ENCODE measurements at regions not wholly inside any gene's neighbourhood (a gene's known extent, or its start where the extent isn't known, plus 50 kb on each side); places are given as distances from the start of the nearest gene placed in this dataset.

- Mint-ChIP-seq H3K27me3 (ENCODE audit: low read depth in 2 of 2) (no peaks in the 10 kb centered on the region), H3K36me3 (no peaks in the 10 kb centered on the region), H3K9me3 (peaks cover 0 to 2% of the 10 kb centered on the region in 2 donors), H3K27ac (no peak overlapping the region), H3K4me1 (no peaks in the 10 kb centered on the region), H3K4me3 (no peak overlapping the region)
- ATAC-seq = no peak
- Histone ChIP-seq H3K36me3 (ENCODE audit: control insufficient read depth, insufficient read depth, low read length) (no peaks in the 10 kb centered on the region), H3K4me1 (ENCODE audit: control insufficient read depth, insufficient read depth, low read length) (no peaks in the 10 kb centered on the region), H3K27me3 (ENCODE audit: control insufficient read depth, insufficient read depth, low read length) (no peaks in the 10 kb centered on the region), H3K9me3 (ENCODE audit: control insufficient read depth, insufficient read depth, low read length) (no peaks in the 10 kb centered on the region), H3K27ac (ENCODE audit: low read length) (no peak overlapping the region), H3K4me3 (ENCODE audit: low read length) (no peak overlapping the region)
- intact Hi-C loops (cut with micrococcal nuclease) = no loop called here
- no peak for DNase-seq
- whole genome bisulfite sequencing (ENCODE audit: insufficient coverage) = no CpG with 5 or more reads among the region's 1 CpG
- no peak for TF ChIP-seq CTCF (IDR thresholded peaks at IDR 0.05)
Measured at GRCh38 chr5:97726106-97726505, 543.1 kb upstream of the RIOK2 start.

GRCh38 chr5:97728920-97729319 is 545.9 kb upstream of the RIOK2 start:
- ATAC-seq = no peak
- no peaks in the 10 kb centered on the region for H3K27me3 Mint-ChIP-seq (ENCODE audit: low read depth in 2 of 2)
- peaks cover 0 to 4% of the 10 kb centered on the region in 2 donors for H3K9me3 Mint-ChIP-seq
- DNase-seq = no peak
- Histone ChIP-seq H3K4me1 (ENCODE audit: control insufficient read depth, insufficient read depth, low read length) (no peaks in the 10 kb centered on the region), H3K9me3 (ENCODE audit: control insufficient read depth, insufficient read depth, low read length) (no peaks in the 10 kb centered on the region), H3K27ac (ENCODE audit: low read length) (no peak overlapping the region), H3K36me3 (ENCODE audit: control insufficient read depth, insufficient read depth, low read length) (no peaks in the 10 kb centered on the region), H3K4me3 (ENCODE audit: low read length) (no peak overlapping the region), H3K27me3 (ENCODE audit: control insufficient read depth, insufficient read depth, low read length) (no peaks in the 10 kb centered on the region)
- intact Hi-C loops (cut with micrococcal nuclease) = no loop called here
- TF ChIP-seq CTCF (IDR thresholded peaks at IDR 0.05) = no peak
- no peak overlapping the region for H3K27ac Mint-ChIP-seq
- no peaks in the 10 kb centered on the region for H3K36me3 Mint-ChIP-seq
- 92% methylated on average over 7 of the region's 7 CpGs for WGBS (ENCODE audit: insufficient coverage)
- no peaks in the 10 kb centered on the region for H3K4me1 Mint-ChIP-seq
- no peak overlapping the region for H3K4me3 Mint-ChIP-seq

GRCh38 chr5:97729938-97730337 is 546.9 kb upstream of the RIOK2 start:
- H3K27me3 ChIP-seq (ENCODE audit: control insufficient read depth, insufficient read depth, low read length) = no peaks in the 10 kb centered on the region
- Mint-ChIP-seq H3K27me3 (ENCODE audit: low read depth in 2 of 2) (no peaks in the 10 kb centered on the region), H3K4me1 (no peaks in the 10 kb centered on the region), H3K27ac (no peak overlapping the region), H3K4me3 (no peak overlapping the region), H3K36me3 (no peaks in the 10 kb centered on the region), H3K9me3 (peaks cover 0 to 4% of the 10 kb centered on the region in 2 donors)
- H3K27ac ChIP-seq (ENCODE audit: low read length) = no peak overlapping the region
- H3K36me3 ChIP-seq (ENCODE audit: control insufficient read depth, insufficient read depth, low read length) = no peaks in the 10 kb centered on the region
- intact Hi-C loops (cut with micrococcal nuclease) = no loop called here
- ATAC-seq (no peak), DNase-seq (no peak)
- H3K9me3 ChIP-seq (ENCODE audit: control insufficient read depth, insufficient read depth, low read length) = no peaks in the 10 kb centered on the region
- no peak for TF ChIP-seq CTCF (IDR thresholded peaks at IDR 0.05)
- no peak overlapping the region for H3K4me3 ChIP-seq (ENCODE audit: low read length)
- no peaks in the 10 kb centered on the region for H3K4me1 ChIP-seq (ENCODE audit: control insufficient read depth, insufficient read depth, low read length)

- no peaks in the 10 kb centered on the region for H3K27me3 ChIP-seq (ENCODE audit: control insufficient read depth, insufficient read depth, low read length)
- H3K27ac ChIP-seq (ENCODE audit: low read length) = no peak overlapping the region
- H3K9me3 ChIP-seq (ENCODE audit: control insufficient read depth, insufficient read depth, low read length) = no peaks in the 10 kb centered on the region
- no peaks in the 10 kb centered on the region for H3K4me1 Mint-ChIP-seq
- H3K4me1 ChIP-seq (ENCODE audit: control insufficient read depth, insufficient read depth, low read length) = no peaks in the 10 kb centered on the region
- no peak overlapping the region for H3K4me3 Mint-ChIP-seq
- intact Hi-C loops (cut with micrococcal nuclease) = no loop called here
- ATAC-seq (no peak), DNase-seq (no peak)
- H3K9me3 Mint-ChIP-seq = peaks cover 0 to 5% of the 10 kb centered on the region in 2 donors
- no peak overlapping the region for H3K4me3 ChIP-seq (ENCODE audit: low read length)
- 85% methylated on average over 2 of the region's 3 CpGs for WGBS (ENCODE audit: insufficient coverage)
- no peak for TF ChIP-seq CTCF (IDR thresholded peaks at IDR 0.05)
- H3K27ac Mint-ChIP-seq = no peak overlapping the region
- no peaks in the 10 kb centered on the region for H3K36me3 Mint-ChIP-seq
- H3K27me3 Mint-ChIP-seq (ENCODE audit: low read depth in 2 of 2) = no peaks in the 10 kb centered on the region
- no peaks in the 10 kb centered on the region for H3K36me3 ChIP-seq (ENCODE audit: control insufficient read depth, insufficient read depth, low read length)
Measured at GRCh38 chr5:97735209-97735608, 552.2 kb upstream of the RIOK2 start.
